ENCODE measurements at regions not wholly inside any gene's neighbourhood (a gene's known extent, or its start where the extent isn't known, plus 50 kb on each side); places are given as distances from the start of the nearest gene placed in this dataset.
A peak's percentile ranks its signal among the peaks of the same experiment; 100 is the strongest.

- Histone ChIP-seq H3K36me3 (ENCODE audit: insufficient read depth, low read length) (no peaks in the 10 kb centered on the region), H3K27me3 (ENCODE audit: control insufficient read depth in 1 of 2, insufficient read depth in 2 of 2, low read length in 2 of 2) (no peaks in the 10 kb centered on the region), H3K4me1 (ENCODE audit: insufficient read depth, low read length) (peaks cover 8% of the 10 kb centered on the region), H3K4me3 (ENCODE audit: low read depth in 1 of 2, low read length in 2 of 2) (no peak overlapping the region), H3K9ac (ENCODE audit: low read length) (no peak overlapping the region), H3K9me3 (ENCODE audit: low read length) (no peaks in the 10 kb centered on the region), H3K27ac (ENCODE audit: low read depth, low read length) (no peak overlapping the region)
Measured at GRCh38 chr1:204803607-204804006, 67.1 kb upstream of the NFASC start.

GRCh38 chr1:204806943-204807687 lies 63.5 kb upstream of the NFASC start:
- no peaks in the 10 kb centered on the region for H3K36me3 ChIP-seq (ENCODE audit: insufficient read depth, low read length)
- H3K4me1 ChIP-seq (ENCODE audit: insufficient read depth, low read length), result peaks cover 8% of the 10 kb centered on the region
- no peaks in the 10 kb centered on the region for H3K9me3 ChIP-seq (ENCODE audit: low read length)
- no peaks in the 10 kb centered on the region for H3K27me3 ChIP-seq (ENCODE audit: control insufficient read depth in 1 of 2, insufficient read depth in 2 of 2, low read length in 2 of 2)
- peak overlapping the region; percentile 14 for H3K27ac ChIP-seq (ENCODE audit: low read depth, low read length)
- H3K4me3 ChIP-seq (ENCODE audit: low read depth in 1 of 2, low read length in 2 of 2), result peak overlapping the region; percentile 22 to 70
- no peak overlapping the region for H3K9ac ChIP-seq (ENCODE audit: low read length)

GRCh38 chr1:204809488-204809887 lies 61.2 kb upstream of the NFASC start:
- Histone ChIP-seq H3K27me3 (ENCODE audit: control insufficient read depth in 1 of 2, insufficient read depth in 2 of 2, low read length in 2 of 2) (no peaks in the 10 kb centered on the region), H3K4me1 (ENCODE audit: insufficient read depth, low read length) (peaks cover 20% of the 10 kb centered on the region), H3K9me3 (ENCODE audit: low read length) (no peaks in the 10 kb centered on the region), H3K9ac (ENCODE audit: low read length) (no peak overlapping the region), H3K36me3 (ENCODE audit: insufficient read depth, low read length) (no peaks in the 10 kb centered on the region), H3K27ac (ENCODE audit: low read depth, low read length) (no peak overlapping the region), H3K4me3 (ENCODE audit: low read depth in 1 of 2, low read length in 2 of 2) (no peak overlapping the region)

GRCh38 chr1:204812842-204813241 lies 57.8 kb upstream of the NFASC start:
- Histone ChIP-seq H3K4me3 (ENCODE audit: low read depth in 1 of 2, low read length in 2 of 2) (no peak overlapping the region), H3K27me3 (ENCODE audit: control insufficient read depth in 1 of 2, insufficient read depth in 2 of 2, low read length in 2 of 2) (no peaks in the 10 kb centered on the region), H3K4me1 (ENCODE audit: insufficient read depth, low read length) (peaks cover 22% of the 10 kb centered on the region), H3K36me3 (ENCODE audit: insufficient read depth, low read length) (no peaks in the 10 kb centered on the region), H3K9ac (ENCODE audit: low read length) (no peak overlapping the region), H3K27ac (ENCODE audit: low read depth, low read length) (no peak overlapping the region), H3K9me3 (ENCODE audit: low read length) (no peaks in the 10 kb centered on the region)

GRCh38 chr1:204813522-204813921 lies 57.1 kb upstream of the NFASC start:
- H3K27me3 ChIP-seq (ENCODE audit: control insufficient read depth in 1 of 2, insufficient read depth in 2 of 2, low read length in 2 of 2), result no peaks in the 10 kb centered on the region
- peaks cover 20% of the 10 kb centered on the region for H3K4me1 ChIP-seq (ENCODE audit: insufficient read depth, low read length)

GRCh38 chr1:204814166-204814884 lies 56.3 kb upstream of the NFASC start:
- Histone ChIP-seq H3K4me1 (ENCODE audit: insufficient read depth, low read length) (peaks cover 28% of the 10 kb centered on the region), H3K27ac (ENCODE audit: low read depth, low read length) (peak overlapping the region; percentile 1), H3K27me3 (ENCODE audit: control insufficient read depth in 1 of 2, insufficient read depth in 2 of 2, low read length in 2 of 2) (no peaks in the 10 kb centered on the region), H3K9me3 (ENCODE audit: low read length) (no peaks in the 10 kb centered on the region), H3K9ac (ENCODE audit: low read length) (no peak overlapping the region), H3K4me3 (ENCODE audit: low read depth in 1 of 2, low read length in 2 of 2) (no peak overlapping the region), H3K36me3 (ENCODE audit: insufficient read depth, low read length) (no peaks in the 10 kb centered on the region)

More at GRCh38 chr1:204813522-204813921, 57.1 kb upstream of the NFASC start:
- Histone ChIP-seq H3K4me3 (ENCODE audit: low read depth in 1 of 2, low read length in 2 of 2) (no peak overlapping the region), H3K36me3 (ENCODE audit: insufficient read depth, low read length) (no peaks in the 10 kb centered on the region), H3K9ac (ENCODE audit: low read length) (no peak overlapping the region), H3K9me3 (ENCODE audit: low read length) (no peaks in the 10 kb centered on the region), H3K27ac (ENCODE audit: low read depth, low read length) (no peak overlapping the region)

GRCh38 chr1:204817341-204817740 lies 53.3 kb upstream of the NFASC start:
- no peaks in the 10 kb centered on the region for H3K9me3 ChIP-seq (ENCODE audit: low read length)
- H3K27me3 ChIP-seq (ENCODE audit: control insufficient read depth in 1 of 2, insufficient read depth in 2 of 2, low read length in 2 of 2), result no peaks in the 10 kb centered on the region
- H3K36me3 ChIP-seq (ENCODE audit: insufficient read depth, low read length), result no peaks in the 10 kb centered on the region
- no peak overlapping the region for H3K4me3 ChIP-seq (ENCODE audit: low read depth in 1 of 2, low read length in 2 of 2)
- peaks cover 57% of the 10 kb centered on the region for H3K4me1 ChIP-seq (ENCODE audit: insufficient read depth, low read length)
- no peak overlapping the region for H3K27ac ChIP-seq (ENCODE audit: low read depth, low read length)
- H3K9ac ChIP-seq (ENCODE audit: low read length), result no peak overlapping the region

GRCh38 chr1:204818998-204819397 lies 51.7 kb upstream of the NFASC start:
- no peaks in the 10 kb centered on the region for H3K9me3 ChIP-seq (ENCODE audit: low read length)
- no peaks in the 10 kb centered on the region for H3K27me3 ChIP-seq (ENCODE audit: control insufficient read depth in 1 of 2, insufficient read depth in 2 of 2, low read length in 2 of 2)
- peaks cover 57% of the 10 kb centered on the region for H3K4me1 ChIP-seq (ENCODE audit: insufficient read depth, low read length)
- H3K27ac ChIP-seq (ENCODE audit: low read depth, low read length), result peak overlapping the region; percentile 66
- no peak overlapping the region for H3K4me3 ChIP-seq (ENCODE audit: low read depth in 1 of 2, low read length in 2 of 2)
- H3K36me3 ChIP-seq (ENCODE audit: insufficient read depth, low read length), result no peaks in the 10 kb centered on the region
- H3K9ac ChIP-seq (ENCODE audit: low read length), result no peak overlapping the region

- Histone ChIP-seq H3K27ac (ENCODE audit: low read depth, low read length) (peak overlapping the region; percentile 66), H3K27me3 (ENCODE audit: control insufficient read depth in 1 of 2, insufficient read depth in 2 of 2, low read length in 2 of 2) (no peaks in the 10 kb centered on the region), H3K9me3 (ENCODE audit: low read length) (no peaks in the 10 kb centered on the region), H3K4me1 (ENCODE audit: insufficient read depth, low read length) (peaks cover 52% of the 10 kb centered on the region), H3K4me3 (ENCODE audit: low read depth in 1 of 2, low read length in 2 of 2) (no peak overlapping the region), H3K36me3 (ENCODE audit: insufficient read depth, low read length) (no peaks in the 10 kb centered on the region), H3K9ac (ENCODE audit: low read length) (no peak overlapping the region)
Measured at GRCh38 chr1:204819495-204819894, 51.2 kb upstream of the NFASC start.

All from muscle layer of colon (tissue), 2 donors.